GM23248 (cell line): ENCODE measurements at regions not wholly inside any gene's neighbourhood (a gene's known extent, or its start where the extent isn't known, plus 50 kb on each side); places are given as distances from the start of the nearest gene placed in this dataset.
"Not testable (repeated sequence)": the region's sequence is repeated elsewhere in the genome, so short reads cannot be mapped to it uniquely, and the experiment has no call there.

Experiments used
- DNase-seq: peaks from one replicate; pipeline ENCODE4 v3.0.0-alpha.2; 2015
- H2AFZ ChIP-seq: fragments of 200-600 bp; sonication (generic); 2 replicates; pipeline ENCODE4 v1.6.1; 2016; ENCODE audit warnings: antibody characterized with exemption
- H3F3A ChIP-seq: fragments of 200-600 bp; sonication (generic); 2 replicates; pipeline ENCODE4 v1.6.1; 2016; ENCODE audit warnings: mild to moderate bottlenecking, antibody characterized with exemption, mixed run types; ENCODE audit not compliant: insufficient read depth
- H3K27ac ChIP-seq: fragments of 200-600 bp; sonication (generic); 2 replicates; pipeline ENCODE4 v1.5.1; 2016; ENCODE audit warnings: mild to moderate bottlenecking
- H3K27me3 ChIP-seq: fragments of 200-600 bp; sonication (generic); replicated peaks from 2 replicates; pipeline ENCODE4 v1.6.1; 2016; ENCODE audit warnings: mild to moderate bottlenecking; ENCODE audit not compliant: insufficient read depth
- H3K36me3 ChIP-seq: fragments of 200-600 bp; sonication (generic); 2 replicates; pipeline ENCODE4 v1.6.1; 2016; ENCODE audit warnings: low read depth, mild to moderate bottlenecking
- H3K4me1 ChIP-seq: fragments of 200-600 bp; sonication (generic); 2 replicates; pipeline ENCODE4 v1.6.1; 2016; ENCODE audit warnings: mild to moderate bottlenecking; ENCODE audit not compliant: insufficient read depth
- H3K4me2 ChIP-seq: fragments of 200-600 bp; sonication (generic); one replicate; pipeline ENCODE4 v1.6.1; 2016; ENCODE audit warnings: mild to moderate bottlenecking; ENCODE audit not compliant: unreplicated experiment
- H3K4me3 ChIP-seq: fragments of 200-600 bp; sonication (generic); 2 replicates; pipeline ENCODE4 v1.5.1; 2016; ENCODE audit warnings: mild to moderate bottlenecking
- H3K79me2 ChIP-seq: fragments of 200-600 bp; sonication (generic); 2 replicates; pipeline ENCODE4 v1.6.1; 2016; ENCODE audit warnings: mild to moderate bottlenecking; ENCODE audit not compliant: insufficient read depth
- H3K9ac ChIP-seq: fragments of 200-600 bp; sonication (generic); 2 replicates; pipeline ENCODE4 v1.6.1; 2016; ENCODE audit warnings: mild to moderate bottlenecking
- H3K9me2 ChIP-seq: fragments of 200-600 bp; sonication (generic); 2 replicates; pipeline ENCODE4 v1.6.1; 2016; ENCODE audit warnings: mixed run types, mild to moderate bottlenecking, moderate library complexity; ENCODE audit not compliant: insufficient read depth
- H3K9me3 ChIP-seq: fragments of 200-600 bp; sonication (generic); one replicate; pipeline ENCODE4 v1.6.1; 2017; ENCODE audit warnings: low read depth
- H4K20me1 ChIP-seq: fragments of 200-600 bp; sonication (generic); 2 replicates; pipeline ENCODE4 v1.6.0; 2016; ENCODE audit not compliant: insufficient read depth
- EZH2 ChIP-seq: fragments of 200-600 bp; sonication (generic); IDR thresholded peaks from 2 replicates; pipeline ENCODE4 v1.6.1; 2018; ENCODE audit warnings: antibody characterized with exemption, mild to moderate bottlenecking; ENCODE audit not compliant: insufficient read depth, poor library complexity, severe bottlenecking
- EZH2phosphoT487 ChIP-seq: fragments of 200-600 bp; sonication (generic); IDR thresholded peaks from 2 replicates; pipeline ENCODE4 v1.6.1; 2018; ENCODE audit warnings: antibody characterized with exemption, moderate library complexity, mild to moderate bottlenecking, low read depth; ENCODE audit not compliant: insufficient read depth
- WGBS, 2 experiments: methylation state at CpG; one replicate each; pipeline ENCODE4 v1.1.6; 2015 to 2017; ENCODE audit warnings: low lambda C conversion rate in 2 of 2, low coverage in 1 of 2; ENCODE audit errors: missing lambda C conversion rate in 2 of 2; 5-methylcytosine and 5-hydroxymethylcytosine counted together
- in situ Hi-C: fragments of 300-500 bp; cut with MboI; formaldehyde crosslinking; loops from 2 replicates; pipeline ENCODE4 v1.15.0; 2020

DNA sequence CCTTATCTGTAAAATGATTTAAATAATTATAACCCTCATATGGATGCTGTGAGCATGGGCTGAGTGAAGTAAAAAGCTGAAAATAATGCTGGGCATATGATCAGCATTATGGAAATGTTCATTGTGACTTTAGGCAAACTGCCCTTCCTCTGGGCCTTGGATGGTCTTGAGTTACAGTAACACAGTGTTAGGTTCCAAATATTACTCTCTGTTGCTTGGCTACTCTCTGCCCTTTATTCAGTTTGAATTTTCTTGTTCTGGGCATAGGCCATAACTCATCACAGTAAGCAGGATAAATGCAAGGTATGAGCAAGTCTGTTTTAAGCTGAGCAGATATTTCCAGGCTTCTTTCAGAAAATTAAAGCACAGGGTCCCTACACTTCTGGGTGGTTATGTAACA, 868.0 kb downstream of the KCNMA1 start:
- Histone ChIP-seq H3K36me3 (no peaks in the 10 kb centered on the region), H3K9me3 (no peaks in the 10 kb centered on the region), H3K4me1 (no peaks in the 10 kb centered on the region), H2AFZ (no peak overlapping the region), H3K9me2 (no peaks in the 10 kb centered on the region), H4K20me1 (no peaks in the 10 kb centered on the region), H3K27me3 (0 out of 2 replicates have a peak, but pooled peaks cover 3% of the 10 kb centered on the region), H3F3A (no peaks in the 10 kb centered on the region), H3K27ac (no peak overlapping the region), H3K79me2 (no peaks in the 10 kb centered on the region), H3K4me3 (no peak overlapping the region), H3K4me2 (no peak overlapping the region), H3K9ac (no peak overlapping the region)
- in situ Hi-C loops: no loop called here
- TF ChIP-seq EZH2phosphoT487 (no peak), EZH2 (no peak)
- DNase-seq: no peak

GRCh38 chr10:76769161-76769560, 868.4 kb downstream of the KCNMA1 start:
- Histone ChIP-seq H3K27ac (no peak overlapping the region), H3K36me3 (no peaks in the 10 kb centered on the region), H3K4me3 (no peak overlapping the region), H3F3A (no peaks in the 10 kb centered on the region), H2AFZ (no peak overlapping the region), H3K9me3 (no peaks in the 10 kb centered on the region), H4K20me1 (no peaks in the 10 kb centered on the region), H3K4me1 (no peaks in the 10 kb centered on the region), H3K9me2 (no peaks in the 10 kb centered on the region), H3K27me3 (0 out of 2 replicates have a peak, but pooled peaks cover 3% of the 10 kb centered on the region), H3K4me2 (no peak overlapping the region), H3K9ac (no peak overlapping the region), H3K79me2 (no peaks in the 10 kb centered on the region)
- DNase-seq: peak; percentile 7
- in situ Hi-C loops: no loop called here
- TF ChIP-seq EZH2 (no peak), EZH2phosphoT487 (no peak)
- WGBS, 2 experiments: 70 to 82% methylated on average over 2 of the region's 2 CpGs

DNA sequence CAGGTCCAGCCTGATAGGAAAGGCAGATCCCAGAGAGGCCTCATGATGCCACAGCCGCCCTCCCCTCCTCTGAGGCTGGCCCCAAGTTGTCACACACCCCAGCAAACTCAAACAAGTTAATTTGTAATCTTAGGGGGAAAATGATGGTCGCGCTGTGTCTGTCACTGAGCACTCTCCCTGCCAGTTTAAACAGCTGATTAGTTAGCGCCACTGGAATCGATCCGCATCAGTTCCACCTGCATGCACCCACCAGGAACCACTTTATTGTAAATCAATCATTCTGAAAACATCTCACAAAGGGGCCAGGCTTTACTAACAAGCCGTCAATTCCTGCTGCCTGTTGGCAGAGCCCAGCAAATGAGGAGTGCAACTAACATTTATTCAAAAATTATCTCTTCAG, 870.9 kb downstream of the KCNMA1 start:
- WGBS, 2 experiments: 80 to 89% methylated on average over 7 of the region's 7 CpGs
- Histone ChIP-seq H3K27ac (no peak overlapping the region), H3K4me3 (no peak overlapping the region), H2AFZ (no peak overlapping the region), H3K27me3 (peaks cover 4% of the 10 kb centered on the region; the same call in 1 of the 2 replicates), H3K79me2 (no peaks in the 10 kb centered on the region), H3K4me1 (no peaks in the 10 kb centered on the region), H3K4me2 (no peak overlapping the region), H3K9me2 (no peaks in the 10 kb centered on the region), H3F3A (no peaks in the 10 kb centered on the region), H3K9ac (no peak overlapping the region), H3K9me3 (no peaks in the 10 kb centered on the region), H3K36me3 (no peaks in the 10 kb centered on the region), H4K20me1 (no peaks in the 10 kb centered on the region)
- no peak for TF ChIP-seq EZH2
- TF ChIP-seq EZH2phosphoT487: no peak
- DNase-seq: no peak
- in situ Hi-C loops: no loop called here

DNA sequence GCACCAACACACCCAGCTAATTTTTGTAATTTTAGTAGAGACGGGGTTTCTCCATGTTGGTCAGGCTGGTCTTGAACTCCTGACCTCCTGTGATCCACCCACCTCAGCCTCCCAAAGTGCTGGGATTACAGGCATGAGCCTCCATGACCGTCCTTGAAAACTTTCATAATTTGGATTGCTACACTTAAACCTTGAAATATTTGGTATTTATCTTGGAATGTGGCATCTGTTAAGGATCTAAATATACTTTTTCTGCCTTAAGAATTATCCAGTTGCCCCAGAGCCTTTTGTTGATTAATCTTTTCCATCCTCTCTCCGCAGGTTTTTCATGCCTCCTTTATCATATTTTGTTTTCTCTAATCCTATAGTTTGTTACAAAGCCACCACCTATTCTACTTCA, 872.7 kb downstream of the KCNMA1 start:
- H3K4me2 ChIP-seq, H3F3A ChIP-seq, H4K20me1 ChIP-seq, H3K79me2 ChIP-seq, H3K4me3 ChIP-seq, H3K9ac ChIP-seq, in situ Hi-C loops, H3K4me1 ChIP-seq, H3K9me2 ChIP-seq, H3K9me3 ChIP-seq, DNase-seq, H3K36me3 ChIP-seq, H3K27ac ChIP-seq, H2AFZ ChIP-seq: not testable (repeated sequence)
- WGBS, 2 experiments: 58 to 70% methylated on average over 3 of the region's 3 CpGs
- H3K27me3 ChIP-seq: peaks cover 17% of the 10 kb centered on the region; the same call in 1 of the 2 replicates

DNA sequence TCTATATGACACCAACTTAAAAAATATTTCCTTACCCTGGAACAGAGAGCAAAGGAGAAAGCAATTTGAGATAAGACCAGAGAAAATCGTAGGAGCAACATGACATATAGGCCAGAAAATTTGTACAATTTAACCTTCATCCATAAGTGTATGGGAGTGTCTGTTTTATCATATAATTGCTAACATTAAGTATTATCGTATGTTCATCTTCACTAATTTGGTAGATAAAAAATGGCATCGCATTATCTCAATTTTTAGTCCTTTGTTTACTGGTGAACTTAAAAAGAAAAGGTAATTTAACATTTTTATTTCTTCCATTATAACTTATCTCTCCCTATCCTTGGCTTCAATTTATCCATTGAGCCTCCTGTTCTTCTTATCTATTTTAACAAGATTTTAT, 873.4 kb downstream of the KCNMA1 start:
- Histone ChIP-seq H3K27ac (no peak overlapping the region), H4K20me1 (no peaks in the 10 kb centered on the region), H3K4me1 (no peaks in the 10 kb centered on the region), H3F3A (no peaks in the 10 kb centered on the region), H3K4me3 (no peak overlapping the region), H3K27me3 (peaks cover 19% of the 10 kb centered on the region; the same call in 1 of the 2 replicates), H3K4me2 (no peak overlapping the region), H3K9me2 (no peaks in the 10 kb centered on the region), H3K9me3 (no peaks in the 10 kb centered on the region), H3K79me2 (no peaks in the 10 kb centered on the region), H3K36me3 (no peaks in the 10 kb centered on the region), H2AFZ (no peak overlapping the region), H3K9ac (no peak overlapping the region)
- DNase-seq: no peak
- 61% methylated on average over 3 of the region's 3 CpGs for WGBS, 2 experiments
- TF ChIP-seq EZH2 (no peak), EZH2phosphoT487 (no peak)
- in situ Hi-C loops: no loop called here
